SU-DHL-6 (cell line): ENCODE measurements at regions not wholly inside any gene's neighbourhood (a gene's known extent, or its start where the extent isn't known, plus 50 kb on each side); places are given as distances from the start of the nearest gene placed in this dataset.

Experiments
- CTCF ChIP-seq: fragments of 200-600 bp; sonication (generic); IDR thresholded peaks from one replicate; pipeline ENCODE4 v1.5.1; 2017; ENCODE audit warnings: antibody characterized with exemption, mild to moderate bottlenecking, low read length, moderate library complexity; ENCODE audit not compliant: insufficient read depth, poor library complexity, severe bottlenecking
- EZH2phosphoT487 ChIP-seq: fragments of 200-600 bp; sonication (generic), shearing (Covaris generic); conservative IDR thresholded peaks from 2 replicates; pipeline ENCODE4 v1.6.1; 2018; ENCODE audit warnings: mild to moderate bottlenecking, antibody characterized with exemption, low read length, moderate library complexity, mixed read lengths

- no peak for TF ChIP-seq CTCF
- TF ChIP-seq EZH2phosphoT487: no peak
Observed at GRCh38 chr9:10873999-10874398, 261.2 kb upstream of the PTPRD start.
